ENCODE measurements at regions not wholly inside any gene's neighbourhood (a gene's known extent, or its start where the extent isn't known, plus 50 kb on each side); places are given as distances from the start of the nearest gene placed in this dataset.
A peak's percentile ranks its signal among the peaks of the same experiment; 100 is the strongest.

DNA sequence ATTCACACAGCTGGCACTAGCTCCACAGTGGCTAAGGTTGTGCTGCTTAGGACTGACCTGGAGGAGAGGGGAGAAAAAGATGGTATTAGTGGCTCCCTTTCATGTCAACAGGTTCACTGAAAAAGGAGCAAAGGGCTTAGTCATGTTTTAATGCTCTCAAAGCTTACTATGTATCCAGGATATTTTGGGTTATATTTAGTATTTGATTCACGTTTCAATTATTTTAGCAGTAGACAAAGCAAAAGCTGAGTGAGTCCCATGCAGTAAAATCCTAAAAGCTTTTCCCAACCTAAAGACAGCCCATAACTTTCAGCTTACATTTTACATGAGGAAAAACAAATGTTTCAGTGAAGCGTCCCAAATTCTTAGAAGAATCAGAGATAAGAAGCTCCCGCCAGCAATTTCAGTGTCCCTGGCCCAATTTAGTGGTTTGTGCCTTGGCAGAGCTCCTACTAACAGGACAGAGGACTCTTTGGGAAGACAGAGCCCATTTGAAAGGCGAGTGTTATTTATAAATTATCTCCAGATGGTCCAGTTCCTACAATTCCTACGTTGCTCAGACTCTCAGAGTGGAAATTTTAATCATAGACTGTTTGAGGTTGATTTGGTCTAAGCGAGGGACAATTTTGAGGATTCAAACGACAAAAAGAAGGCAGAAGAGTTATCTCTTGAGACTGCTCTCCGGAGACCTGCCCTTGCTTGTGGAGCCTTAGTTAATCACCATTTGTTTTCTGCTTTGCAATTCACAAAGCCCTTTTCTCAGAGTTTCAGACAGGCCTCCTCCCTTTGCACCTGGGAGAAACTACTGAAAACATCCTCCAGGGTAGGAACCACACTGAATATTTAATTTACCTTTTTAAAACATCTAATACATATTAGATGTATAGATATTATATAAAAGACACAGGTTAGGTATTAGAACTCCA lies 225.0 kb upstream of the ANKRD55 start:
- H3K4me1 ChIP-seq (ENCODE audit: control extremely low read depth in 1 of 4, control insufficient read depth in 4 of 4, insufficient read depth in 4 of 4, low read length in 3 of 4): no peaks in the 10 kb centered on the region
- H3K27ac ChIP-seq (ENCODE audit: insufficient read depth in 1 of 2, low read depth in 1 of 2, low read length in 2 of 2, poor library complexity in 1 of 2, severe bottlenecking in 2 of 2): no peak overlapping the region
- no peaks in the 10 kb centered on the region for H3K27me3 ChIP-seq (replicated peaks in 2 of 5; ENCODE audit: control insufficient read depth in 4 of 5, insufficient read depth in 5 of 5, low read length in 4 of 5)
- ChIA-PET CTCF (no interaction called here), POLR2A (no interaction called here)
- H3K9me3 ChIP-seq (ENCODE audit: control extremely low read depth in 1 of 5, control insufficient read depth in 4 of 5, insufficient read depth in 2 of 5, low read depth in 1 of 5, low read length in 4 of 5): peaks cover 0 to 1% (median 0%) of the 10 kb centered on the region in 5 experiments
- H3K4me3 ChIP-seq (ENCODE audit: control insufficient read depth in 1 of 7, extremely low read depth in 1 of 7, insufficient read depth in 4 of 7, low read depth in 2 of 7, low read length in 6 of 7): no peak overlapping the region
- 96% methylated on average over 7 of the region's 8 CpGs for WGBS (ENCODE audit: insufficient coverage)
- no peaks in the 10 kb centered on the region for H3K36me3 ChIP-seq (ENCODE audit: control insufficient read depth in 4 of 4, insufficient read depth in 4 of 4, low read length in 3 of 4)
- no peak for DNase-seq

DNA sequence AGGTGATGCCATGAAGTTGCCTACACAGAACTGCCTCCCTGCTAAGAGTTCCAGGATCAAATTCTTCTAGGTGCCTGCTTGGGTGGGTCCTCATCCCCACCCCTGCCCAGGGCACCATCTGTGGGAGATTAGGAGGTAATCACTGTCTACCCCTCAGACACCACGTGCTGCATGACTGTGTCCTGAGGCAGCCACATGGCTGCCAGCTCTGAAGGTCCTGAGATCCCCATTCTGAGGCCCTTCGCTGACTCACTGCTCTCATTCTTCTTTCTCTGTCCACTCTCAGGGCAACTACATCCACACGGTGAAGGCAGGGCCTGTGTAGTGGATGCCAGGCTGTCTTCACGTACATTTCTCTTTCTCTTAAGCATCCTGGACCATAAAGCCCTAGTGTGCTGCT lies 222.9 kb upstream of the ANKRD55 start:
- no peaks in the 10 kb centered on the region for H3K4me1 ChIP-seq (ENCODE audit: control extremely low read depth in 1 of 4, control insufficient read depth in 4 of 4, insufficient read depth in 4 of 4, low read length in 3 of 4)
- H3K27ac ChIP-seq (ENCODE audit: insufficient read depth in 1 of 2, low read depth in 1 of 2, low read length in 2 of 2, poor library complexity in 1 of 2, severe bottlenecking in 2 of 2): no peak overlapping the region
- DNase-seq: no peak
- no peak overlapping the region for H3K4me3 ChIP-seq (ENCODE audit: control insufficient read depth in 1 of 7, extremely low read depth in 1 of 7, insufficient read depth in 4 of 7, low read depth in 2 of 7, low read length in 6 of 7)
- ChIA-PET POLR2A (no interaction called here), CTCF (no interaction called here)
- H3K36me3 ChIP-seq (ENCODE audit: control insufficient read depth in 4 of 4, insufficient read depth in 4 of 4, low read length in 3 of 4): no peaks in the 10 kb centered on the region
- peaks cover 0 to 2% (median 0%) of the 10 kb centered on the region in 5 experiments for H3K9me3 ChIP-seq (ENCODE audit: control extremely low read depth in 1 of 5, control insufficient read depth in 4 of 5, insufficient read depth in 2 of 5, low read depth in 1 of 5, low read length in 4 of 5)
- no peaks in the 10 kb centered on the region for H3K27me3 ChIP-seq (replicated peaks in 2 of 5; ENCODE audit: control insufficient read depth in 4 of 5, insufficient read depth in 5 of 5, low read length in 4 of 5)
- 96% methylated on average over 4 of the region's 4 CpGs for WGBS (ENCODE audit: insufficient coverage)

DNA sequence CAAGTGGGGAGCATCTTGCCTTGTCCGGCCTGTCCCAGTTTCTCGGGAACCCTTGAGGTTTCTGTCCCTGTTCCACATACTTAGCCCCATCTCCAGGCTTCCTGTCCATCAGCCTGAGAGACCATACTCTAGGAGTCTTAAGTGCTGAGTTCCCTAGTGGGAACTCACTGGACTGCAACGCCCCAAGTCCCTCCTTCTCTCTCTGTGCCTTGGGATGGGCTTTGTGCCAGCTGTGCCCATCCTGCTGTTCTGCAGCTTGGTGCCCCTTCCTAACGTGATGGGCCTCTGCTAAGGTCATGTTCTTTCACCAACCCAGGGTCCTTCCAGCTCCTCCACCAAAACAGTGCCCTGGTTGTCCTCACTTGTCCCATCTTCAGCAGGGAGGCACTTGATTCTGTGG lies 222.3 kb upstream of the ANKRD55 start:
- Histone ChIP-seq H3K9me3 (ENCODE audit: control extremely low read depth in 1 of 5, control insufficient read depth in 4 of 5, insufficient read depth in 2 of 5, low read depth in 1 of 5, low read length in 4 of 5) (peaks cover 0 to 2% (median 0%) of the 10 kb centered on the region in 5 experiments), H3K36me3 (ENCODE audit: control insufficient read depth in 4 of 4, insufficient read depth in 4 of 4, low read length in 3 of 4) (no peaks in the 10 kb centered on the region), H3K4me1 (ENCODE audit: control extremely low read depth in 1 of 4, control insufficient read depth in 4 of 4, insufficient read depth in 4 of 4, low read length in 3 of 4) (no peaks in the 10 kb centered on the region), H3K27me3 (replicated peaks in 2 of 5; ENCODE audit: control insufficient read depth in 4 of 5, insufficient read depth in 5 of 5, low read length in 4 of 5) (no peaks in the 10 kb centered on the region), H3K27ac (ENCODE audit: insufficient read depth in 1 of 2, low read depth in 1 of 2, low read length in 2 of 2, poor library complexity in 1 of 2, severe bottlenecking in 2 of 2) (no peak overlapping the region), H3K4me3 (ENCODE audit: control insufficient read depth in 1 of 7, extremely low read depth in 1 of 7, insufficient read depth in 4 of 7, low read depth in 2 of 7, low read length in 6 of 7) (no peak overlapping the region)
- POLR2A ChIA-PET: no interaction called here
- CTCF ChIA-PET: no interaction called here
- no peak for DNase-seq
- 97% methylated on average over 4 of the region's 4 CpGs for WGBS (ENCODE audit: insufficient coverage)

DNA sequence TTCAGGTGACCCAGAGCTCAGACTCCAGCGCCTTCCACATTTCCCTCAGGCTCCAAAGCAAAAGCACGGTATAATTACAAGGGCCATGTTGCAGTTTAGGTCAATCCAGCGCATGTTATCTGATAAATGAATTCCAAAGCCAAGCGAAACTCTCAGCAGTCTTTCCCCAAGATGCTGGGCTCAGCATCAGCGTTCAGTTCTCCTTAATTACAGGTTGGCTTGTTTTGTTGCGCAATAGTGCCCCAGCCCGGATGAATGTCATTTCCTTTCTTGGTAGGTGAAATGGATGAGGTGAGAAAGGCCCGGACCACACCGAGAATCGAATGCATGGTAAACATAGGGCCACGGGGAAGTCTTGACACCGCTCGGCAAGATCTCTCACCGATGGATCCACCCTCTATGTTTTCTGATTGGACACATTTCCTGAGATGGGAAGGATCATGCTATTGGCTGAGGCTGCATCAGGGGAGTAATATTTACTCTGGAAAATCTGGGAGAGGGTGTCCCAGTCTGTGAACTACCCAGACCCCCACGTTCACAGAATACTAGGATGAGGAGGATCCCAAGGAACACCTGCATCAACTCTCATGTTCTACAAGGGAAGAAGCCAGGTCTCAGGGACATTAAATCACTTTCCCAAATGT lies 221.2 kb upstream of the ANKRD55 start:
- ChIA-PET POLR2A (no interaction called here), CTCF (no interaction called here)
- WGBS (ENCODE audit: insufficient coverage): 94% methylated on average over 13 of the region's 15 CpGs
- Histone ChIP-seq H3K4me1 (ENCODE audit: control extremely low read depth in 1 of 4, control insufficient read depth in 4 of 4, insufficient read depth in 4 of 4, low read length in 3 of 4) (no peaks in the 10 kb centered on the region), H3K36me3 (ENCODE audit: control insufficient read depth in 4 of 4, insufficient read depth in 4 of 4, low read length in 3 of 4) (no peaks in the 10 kb centered on the region), H3K27me3 (replicated peaks in 2 of 5; ENCODE audit: control insufficient read depth in 4 of 5, insufficient read depth in 5 of 5, low read length in 4 of 5) (no peaks in the 10 kb centered on the region), H3K9me3 (ENCODE audit: control extremely low read depth in 1 of 5, control insufficient read depth in 4 of 5, insufficient read depth in 2 of 5, low read depth in 1 of 5, low read length in 4 of 5) (peaks cover 0 to 2% (median 0%) of the 10 kb centered on the region in 5 experiments), H3K4me3 (ENCODE audit: control insufficient read depth in 1 of 7, extremely low read depth in 1 of 7, insufficient read depth in 4 of 7, low read depth in 2 of 7, low read length in 6 of 7) (no peak overlapping the region), H3K27ac (ENCODE audit: insufficient read depth in 1 of 2, low read depth in 1 of 2, low read length in 2 of 2, poor library complexity in 1 of 2, severe bottlenecking in 2 of 2) (no peak overlapping the region)
- peak in 2 of 3 donors; percentile 2 to 82 for DNase-seq

DNA sequence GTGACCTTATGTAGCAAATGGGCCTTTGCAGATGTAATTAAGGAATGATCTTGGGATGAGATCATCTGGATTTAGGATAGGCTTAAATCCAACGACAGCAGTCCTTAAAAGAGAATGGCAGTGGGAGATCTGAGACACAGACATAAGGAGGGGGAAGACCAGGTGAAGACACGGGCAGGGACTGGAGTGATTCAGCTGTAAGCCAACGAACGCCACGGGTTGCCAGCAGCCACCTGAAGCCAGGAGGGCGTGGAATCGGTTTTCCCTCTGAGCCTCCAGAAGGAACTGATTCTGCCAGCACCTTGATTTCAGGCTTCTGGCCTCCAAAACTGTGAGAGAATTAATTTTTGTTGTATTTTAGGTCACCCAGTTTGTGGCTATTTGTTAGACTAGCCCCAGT lies 218.6 kb upstream of the ANKRD55 start:
- WGBS (ENCODE audit: insufficient coverage): 93% methylated on average over 5 of the region's 7 CpGs
- Histone ChIP-seq H3K9me3 (ENCODE audit: control extremely low read depth in 1 of 5, control insufficient read depth in 4 of 5, insufficient read depth in 2 of 5, low read depth in 1 of 5, low read length in 4 of 5) (peaks cover 0 to 2% (median 0%) of the 10 kb centered on the region in 5 experiments), H3K4me3 (ENCODE audit: control insufficient read depth in 1 of 7, extremely low read depth in 1 of 7, insufficient read depth in 4 of 7, low read depth in 2 of 7, low read length in 6 of 7) (no peak overlapping the region), H3K4me1 (ENCODE audit: control extremely low read depth in 1 of 4, control insufficient read depth in 4 of 4, insufficient read depth in 4 of 4, low read length in 3 of 4) (no peaks in the 10 kb centered on the region), H3K27ac (ENCODE audit: insufficient read depth in 1 of 2, low read depth in 1 of 2, low read length in 2 of 2, poor library complexity in 1 of 2, severe bottlenecking in 2 of 2) (no peak overlapping the region), H3K27me3 (replicated peaks in 2 of 5; ENCODE audit: control insufficient read depth in 4 of 5, insufficient read depth in 5 of 5, low read length in 4 of 5) (no peaks in the 10 kb centered on the region), H3K36me3 (ENCODE audit: control insufficient read depth in 4 of 4, insufficient read depth in 4 of 4, low read length in 3 of 4) (no peaks in the 10 kb centered on the region)
- POLR2A ChIA-PET: no interaction called here
- CTCF ChIA-PET: interaction anchor here (0.6 kb wide), 1 partner anchor 19 kb away, joined by 3 read pairs; no protein-coding TSS in a partner anchor
- no peak for DNase-seq

DNA sequence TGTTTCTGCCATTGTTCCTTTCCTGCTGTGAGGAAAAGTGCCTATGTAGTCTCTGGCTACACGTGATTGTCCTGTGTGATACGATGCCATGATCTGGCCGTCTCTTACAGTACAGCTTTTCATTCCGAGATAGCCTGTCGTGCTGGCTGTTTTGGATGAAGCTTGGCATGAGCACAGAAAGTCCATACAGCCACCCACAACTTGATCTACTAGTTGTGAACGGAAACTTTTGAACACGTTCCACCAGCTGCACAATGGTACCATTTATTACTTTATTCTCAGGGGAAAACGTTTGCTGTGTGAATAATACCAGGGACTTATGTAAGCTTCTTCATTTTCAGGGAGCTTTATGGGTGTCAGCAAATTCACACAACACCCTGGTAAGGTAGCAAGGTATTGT lies 217.6 kb upstream of the ANKRD55 start:
- H3K36me3 ChIP-seq (ENCODE audit: control insufficient read depth in 4 of 4, insufficient read depth in 4 of 4, low read length in 3 of 4): no peaks in the 10 kb centered on the region
- H3K27me3 ChIP-seq (replicated peaks in 2 of 5; ENCODE audit: control insufficient read depth in 4 of 5, insufficient read depth in 5 of 5, low read length in 4 of 5): no peaks in the 10 kb centered on the region
- no peak overlapping the region for H3K27ac ChIP-seq (ENCODE audit: insufficient read depth in 1 of 2, low read depth in 1 of 2, low read length in 2 of 2, poor library complexity in 1 of 2, severe bottlenecking in 2 of 2)
- peaks cover 0 to 2% (median 0%) of the 10 kb centered on the region in 5 experiments for H3K9me3 ChIP-seq (ENCODE audit: control extremely low read depth in 1 of 5, control insufficient read depth in 4 of 5, insufficient read depth in 2 of 5, low read depth in 1 of 5, low read length in 4 of 5)
- WGBS (ENCODE audit: insufficient coverage): 98% methylated on average over 5 of the region's 8 CpGs
- CTCF ChIA-PET: interaction anchor here (1.0 to 1.6 kb wide), 2 partner anchors 10 to 87 kb away, joined by 3 to 5 read pairs; no protein-coding TSS in a partner anchor
- POLR2A ChIA-PET: no interaction called here
- H3K4me1 ChIP-seq (ENCODE audit: control extremely low read depth in 1 of 4, control insufficient read depth in 4 of 4, insufficient read depth in 4 of 4, low read length in 3 of 4): no peaks in the 10 kb centered on the region
- no peak for DNase-seq
- no peak overlapping the region for H3K4me3 ChIP-seq (ENCODE audit: control insufficient read depth in 1 of 7, extremely low read depth in 1 of 7, insufficient read depth in 4 of 7, low read depth in 2 of 7, low read length in 6 of 7)

DNA sequence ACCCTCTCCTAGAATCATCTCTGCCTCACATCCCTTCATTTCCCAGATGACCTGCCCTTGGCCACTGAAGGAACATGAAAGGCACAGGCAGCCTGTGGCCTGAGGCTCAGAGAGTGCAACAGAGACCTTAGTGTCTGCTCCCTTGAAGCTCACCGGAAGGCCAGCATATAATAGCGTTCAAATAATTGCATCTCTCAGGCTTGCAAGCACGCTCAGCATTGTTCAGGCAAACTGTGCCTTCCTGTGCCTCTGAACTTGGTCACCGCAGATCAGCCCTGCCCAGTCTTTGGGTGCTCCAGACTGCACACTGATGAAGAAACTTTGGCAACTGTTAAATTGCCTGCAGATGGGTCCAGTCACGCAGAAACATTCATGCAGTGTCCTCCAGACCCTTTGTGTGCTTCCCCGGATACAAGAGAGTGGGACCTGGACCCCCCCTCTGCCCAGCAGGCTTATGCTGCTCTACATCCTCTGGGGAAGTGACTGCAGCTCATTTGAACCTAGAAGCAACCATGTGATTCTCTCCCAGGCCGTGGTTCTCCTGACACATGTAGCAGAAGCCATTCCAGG lies 216.0 kb upstream of the ANKRD55 start:
- DNase-seq: no peak
- CTCF ChIA-PET: interaction anchor here (1.6 kb wide), 1 partner anchor 9 kb away, joined by 5 read pairs; no protein-coding TSS in a partner anchor
- Histone ChIP-seq H3K9me3 (ENCODE audit: control extremely low read depth in 1 of 5, control insufficient read depth in 4 of 5, insufficient read depth in 2 of 5, low read depth in 1 of 5, low read length in 4 of 5) (peaks cover 0 to 2% (median 0%) of the 10 kb centered on the region in 5 experiments), H3K27ac (ENCODE audit: insufficient read depth in 1 of 2, low read depth in 1 of 2, low read length in 2 of 2, poor library complexity in 1 of 2, severe bottlenecking in 2 of 2) (no peak overlapping the region), H3K4me3 (ENCODE audit: control insufficient read depth in 1 of 7, extremely low read depth in 1 of 7, insufficient read depth in 4 of 7, low read depth in 2 of 7, low read length in 6 of 7) (no peak overlapping the region), H3K27me3 (replicated peaks in 2 of 5; ENCODE audit: control insufficient read depth in 4 of 5, insufficient read depth in 5 of 5, low read length in 4 of 5) (no peaks in the 10 kb centered on the region), H3K36me3 (ENCODE audit: control insufficient read depth in 4 of 4, insufficient read depth in 4 of 4, low read length in 3 of 4) (no peaks in the 10 kb centered on the region), H3K4me1 (ENCODE audit: control extremely low read depth in 1 of 4, control insufficient read depth in 4 of 4, insufficient read depth in 4 of 4, low read length in 3 of 4) (no peaks in the 10 kb centered on the region)
- 99% methylated on average over 7 of the region's 7 CpGs for WGBS (ENCODE audit: insufficient coverage)
- POLR2A ChIA-PET: no interaction called here
